PC-3 (cell line): ENCODE measurements at regions not wholly inside any gene's neighbourhood (a gene's known extent, or its start where the extent isn't known, plus 50 kb on each side); places are given as distances from the start of the nearest gene placed in this dataset.
"Not testable (repeated sequence)": the region's sequence is repeated elsewhere in the genome, so short reads cannot be mapped to it uniquely, and the experiment has no call there.

ENCODE experiments used
- ATAC-seq: fragments of 200-7000 bp; cut with Tn5 transposase; 2 replicates; pipeline ENCODE4 v1.9.1; 2020; ENCODE audit warnings: mild to moderate bottlenecking, moderate library complexity
- BruUV-seq: library from RNA; stranded (reverse); fragments of 400-500 nt; replicated peaks from 2 replicates; lab custom pipeline; 2021; lab: Mats Ljungman, UMichigan
- CTCF ChIA-PET: fragments of 300-600 bp; sonication (Branson Sonifier 250); formaldehyde crosslinking; loops from one replicate; lab custom pipeline; 2022; ENCODE audit warnings: antibody characterized with exemption; lab: Charles Lee
- POLR2A ChIA-PET: fragments of 300-600 bp; sonication (Branson Sonifier 250); formaldehyde crosslinking; loops from one replicate; lab custom pipeline; 2022; ENCODE audit warnings: antibody characterized with exemption; ENCODE audit not compliant: unreplicated experiment; lab: Charles Lee
- DNase-seq: peaks from one replicate; pipeline ENCODE4 v3.0.0-alpha.2; 2015
- H2AFZ ChIP-seq: fragments of 300-600 bp; sonication (generic); 2 replicates; pipeline ENCODE4 v1.6.0; 2016; ENCODE audit warnings: antibody characterized with exemption, low read length
- H3F3A ChIP-seq: fragments of 300-600 bp; sonication (generic); one replicate; pipeline ENCODE4 v1.6.0; 2017; ENCODE audit warnings: antibody characterized with exemption, low read length, control low read depth, mild to moderate bottlenecking; ENCODE audit not compliant: unreplicated experiment
- H3K27ac ChIP-seq: fragments of 300-600 bp; sonication (generic); 2 replicates; pipeline ENCODE4 v1.5.1; 2016; ENCODE audit warnings: mild to moderate bottlenecking, low read length
- H3K27me3 ChIP-seq: fragments of 300-600 bp; sonication (generic); 2 replicates; pipeline ENCODE4 v1.6.1; 2016; ENCODE audit warnings: low read length, mixed read lengths
- H3K36me3 ChIP-seq: fragments of 300-600 bp; sonication (generic); 2 replicates; pipeline ENCODE4 v1.6.1; 2016; ENCODE audit warnings: low read depth, mixed run types, low read length, mixed read lengths
- H3K4me1 ChIP-seq: fragments of 300-600 bp; sonication (generic); 2 replicates; pipeline ENCODE4 v1.5.1; 2016; ENCODE audit warnings: low read length; ENCODE audit not compliant: insufficient read depth
- H3K4me2 ChIP-seq: fragments of 300-600 bp; sonication (generic); 2 replicates; pipeline ENCODE4 v1.6.0; 2016; ENCODE audit warnings: low read length
- H3K4me3 ChIP-seq: fragments of 300-600 bp; sonication (generic); 2 replicates; pipeline ENCODE4 v1.5.1; 2016; ENCODE audit warnings: mild to moderate bottlenecking, low read length, mixed read lengths
- H3K79me2 ChIP-seq: fragments of 300-600 bp; sonication (generic); 2 replicates; pipeline ENCODE4 v1.6.1; 2017; ENCODE audit warnings: low read length, mixed read lengths
- H3K9ac ChIP-seq: fragments of 300-600 bp; sonication (generic); 2 replicates; pipeline ENCODE4 v1.6.0; 2016; ENCODE audit warnings: mild to moderate bottlenecking, low read length
- H3K9me2 ChIP-seq: fragments of 300-600 bp; sonication (generic); replicated peaks from 2 replicates; pipeline ENCODE4 v1.6.1; 2016; ENCODE audit warnings: mixed run types, low read length, mixed read lengths
- H3K9me3 ChIP-seq: fragments of 300-600 bp; sonication (generic); 2 replicates; pipeline ENCODE4 v1.6.1; 2016; ENCODE audit warnings: low read length, mixed read lengths
- H4K20me1 ChIP-seq: fragments of 300-600 bp; sonication (generic); 2 replicates; pipeline ENCODE4 v1.6.1; 2016; ENCODE audit warnings: low read length, mixed read lengths
- EZH2 ChIP-seq: fragments of 300-600 bp; sonication (generic); IDR thresholded peaks from one replicate; pipeline ENCODE4 v1.6.1; 2017; ENCODE audit warnings: antibody characterized with exemption, mild to moderate bottlenecking, low read length; ENCODE audit not compliant: unreplicated experiment
- EZH2phosphoT487 ChIP-seq: fragments of 300-600 bp; sonication (generic); IDR thresholded peaks from 2 replicates; pipeline ENCODE4 v1.6.1; 2018; ENCODE audit warnings: mild to moderate bottlenecking, antibody characterized with exemption, low read length, borderline replicate concordance
- intact Hi-C: fragments of 100-400 bp; cut with micrococcal nuclease; formaldehyde crosslinking; loops from 2 replicates; pipeline ENCODE4 v1.9.0; 2023
- TF ChIP-seq, protein P1 (sequence below): fragments of 300-600 bp; sonication (generic); conservative IDR thresholded peaks from 2 replicates; pipeline ENCODE4 v1.5.1; 2017; ENCODE audit warnings: antibody characterized with exemption, low read depth, mild to moderate bottlenecking, low read length

GRCh38 chr1:74976491-74976890 lies 157.7 kb upstream of the LHX8 start:
- Histone ChIP-seq H3K4me1 (no peaks in the 10 kb centered on the region), H3K36me3 (no peaks in the 10 kb centered on the region), H3K9me3 (no peaks in the 10 kb centered on the region), H3F3A (no peaks in the 10 kb centered on the region), H4K20me1 (no peaks in the 10 kb centered on the region), H3K27me3 (peaks cover 5% of the 10 kb centered on the region), H2AFZ (no peak overlapping the region), H3K4me3 (no peak overlapping the region), H3K9me2 (no peaks in the 10 kb centered on the region), H3K4me2 (no peak overlapping the region), H3K27ac (no peak overlapping the region), H3K9ac (no peak overlapping the region), H3K79me2 (no peaks in the 10 kb centered on the region)
- POLR2A ChIA-PET: no interaction called here
- no peak for ATAC-seq
- intact Hi-C loops: no loop called here
- no peak for DNase-seq
- CTCF ChIA-PET: no interaction called here
- TF ChIP-seq EZH2phosphoT487 (no peak), EZH2 (no peak)
- TF ChIP-seq, protein P1, sequence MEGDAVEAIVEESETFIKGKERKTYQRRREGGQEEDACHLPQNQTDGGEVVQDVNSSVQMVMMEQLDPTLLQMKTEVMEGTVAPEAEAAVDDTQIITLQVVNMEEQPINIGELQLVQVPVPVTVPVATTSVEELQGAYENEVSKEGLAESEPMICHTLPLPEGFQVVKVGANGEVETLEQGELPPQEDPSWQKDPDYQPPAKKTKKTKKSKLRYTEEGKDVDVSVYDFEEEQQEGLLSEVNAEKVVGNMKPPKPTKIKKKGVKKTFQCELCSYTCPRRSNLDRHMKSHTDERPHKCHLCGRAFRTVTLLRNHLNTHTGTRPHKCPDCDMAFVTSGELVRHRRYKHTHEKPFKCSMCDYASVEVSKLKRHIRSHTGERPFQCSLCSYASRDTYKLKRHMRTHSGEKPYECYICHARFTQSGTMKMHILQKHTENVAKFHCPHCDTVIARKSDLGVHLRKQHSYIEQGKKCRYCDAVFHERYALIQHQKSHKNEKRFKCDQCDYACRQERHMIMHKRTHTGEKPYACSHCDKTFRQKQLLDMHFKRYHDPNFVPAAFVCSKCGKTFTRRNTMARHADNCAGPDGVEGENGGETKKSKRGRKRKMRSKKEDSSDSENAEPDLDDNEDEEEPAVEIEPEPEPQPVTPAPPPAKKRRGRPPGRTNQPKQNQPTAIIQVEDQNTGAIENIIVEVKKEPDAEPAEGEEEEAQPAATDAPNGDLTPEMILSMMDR: no peak
- no TSS peak for BruUV-seq

DNA sequence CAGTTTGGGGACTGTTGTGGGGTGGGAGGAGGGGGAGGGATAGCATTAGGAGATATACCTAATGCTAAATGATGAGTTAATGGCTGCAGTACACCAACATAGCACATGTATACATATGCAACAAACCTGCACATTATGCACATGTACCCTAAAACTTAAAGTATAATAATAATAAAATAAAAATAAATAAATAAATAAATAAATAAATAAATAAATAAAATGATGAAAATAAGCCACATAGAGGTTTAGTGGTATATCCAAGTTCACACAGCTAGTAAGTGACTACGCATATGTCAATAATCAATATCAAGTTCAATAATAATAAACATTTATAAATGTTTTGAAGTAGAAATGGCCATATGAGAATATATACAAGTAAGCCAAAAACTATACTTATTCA lies 141.7 kb upstream of the LHX8 start:
- H3K36me3 ChIP-seq, H3K4me1 ChIP-seq, BruUV-seq, CTCF ChIA-PET, H2AFZ ChIP-seq, H3K4me3 ChIP-seq, H3F3A ChIP-seq, H3K9ac ChIP-seq, H3K27me3 ChIP-seq, H3K4me2 ChIP-seq, H3K79me2 ChIP-seq, H4K20me1 ChIP-seq, ATAC-seq, intact Hi-C loops, DNase-seq, H3K9me2 ChIP-seq, H3K9me3 ChIP-seq, H3K27ac ChIP-seq, POLR2A ChIA-PET: not testable (repeated sequence)

GRCh38 chr1:74995821-74996220 lies 138.4 kb upstream of the LHX8 start:
- DNase-seq (no peak), ATAC-seq (no peak)
- ChIA-PET CTCF (no interaction called here), POLR2A (no interaction called here)
- intact Hi-C loops: no loop called here
- Histone ChIP-seq H3F3A (no peaks in the 10 kb centered on the region), H3K9ac (no peak overlapping the region), H3K4me3 (no peak overlapping the region), H3K27me3 (no peaks in the 10 kb centered on the region), H2AFZ (no peak overlapping the region), H4K20me1 (no peaks in the 10 kb centered on the region), H3K36me3 (no peaks in the 10 kb centered on the region), H3K4me2 (no peak overlapping the region), H3K27ac (no peak overlapping the region), H3K9me2 (no peaks in the 10 kb centered on the region), H3K79me2 (no peaks in the 10 kb centered on the region), H3K4me1 (no peaks in the 10 kb centered on the region), H3K9me3 (no peaks in the 10 kb centered on the region)
- TF ChIP-seq EZH2: no peak
- no peak for TF ChIP-seq EZH2phosphoT487
- BruUV-seq: no TSS peak

- ATAC-seq (no peak), DNase-seq (no peak)
- intact Hi-C loops: no loop called here
- BruUV-seq: no TSS peak
- H3F3A ChIP-seq: no peaks in the 10 kb centered on the region
- no peak overlapping the region for H3K4me2 ChIP-seq
- no peak overlapping the region for H3K9ac ChIP-seq
- H3K36me3 ChIP-seq: no peaks in the 10 kb centered on the region
- ChIA-PET CTCF (no interaction called here), POLR2A (no interaction called here)
- no peak overlapping the region for H2AFZ ChIP-seq
- no peaks in the 10 kb centered on the region for H3K4me1 ChIP-seq
- H4K20me1 ChIP-seq: no peaks in the 10 kb centered on the region
- no peaks in the 10 kb centered on the region for H3K9me3 ChIP-seq
- TF ChIP-seq EZH2 (no peak), EZH2phosphoT487 (no peak)
- TF ChIP-seq, protein P1: no peak
- H3K27me3 ChIP-seq: no peaks in the 10 kb centered on the region
- no peaks in the 10 kb centered on the region for H3K79me2 ChIP-seq
- H3K4me3 ChIP-seq: no peak overlapping the region
- H3K27ac ChIP-seq: no peak overlapping the region
- H3K9me2 ChIP-seq: no peaks in the 10 kb centered on the region
Observed at GRCh38 chr1:75010547-75010946, 123.6 kb upstream of the LHX8 start.
